BLaER1 treated with 17β-estradiol and CSF1 and Interleukin-3, amounts not matched to agents 10 nM and 100 nM (cell line): ENCODE measurements at regions not wholly inside any gene's neighbourhood (a gene's known extent, or its start where the extent isn't known, plus 50 kb on each side); places are given as distances from the start of the nearest gene placed in this dataset.

ENCODE experiments used
- H3K27ac ChIP-seq, 11 experiments: shearing (Covaris generic); formaldehyde crosslinking; 2 replicates each; pipeline ENCODE4 v1.8.1; 2022
- H3K27me3 ChIP-seq, 11 experiments: shearing (Covaris generic); formaldehyde crosslinking; 2 replicates each; pipeline ENCODE4 v1.8.1; 2022
- H3K36me3 ChIP-seq, 11 experiments: shearing (Covaris generic); formaldehyde crosslinking; 2 replicates each; pipeline ENCODE4 v1.8.1; 2022
- H3K4me1 ChIP-seq, 10 experiments: shearing (Covaris generic); formaldehyde crosslinking; 2 replicates each; pipeline ENCODE4 v1.8.1; 2022
- H3K4me2 ChIP-seq, 11 experiments: shearing (Covaris generic); formaldehyde crosslinking; 2 replicates each; pipeline ENCODE4 v1.8.1; 2022
- H3K4me3 ChIP-seq, 10 experiments: shearing (Covaris generic); formaldehyde crosslinking; 2 replicates each; pipeline ENCODE4 v1.8.1; 2022
- H3K9ac ChIP-seq, 11 experiments: shearing (Covaris generic); formaldehyde crosslinking; 2 replicates each; pipeline ENCODE4 v1.8.1; 2022
- H3K9me3 ChIP-seq, 11 experiments: shearing (Covaris generic); formaldehyde crosslinking; replicated peaks in 1 of 11; 2 replicates each; pipeline ENCODE4 v1.8.1; 2022
- H4K20me1 ChIP-seq, 11 experiments: shearing (Covaris generic); formaldehyde crosslinking; 2 replicates each; pipeline ENCODE4 v1.8.1; 2022
- Cebpa-rat ChIP-seq, 11 experiments: shearing (Covaris generic); IDR thresholded peaks; 2 replicates each; pipeline ENCODE4 v1.8.1; 2022

DNA sequence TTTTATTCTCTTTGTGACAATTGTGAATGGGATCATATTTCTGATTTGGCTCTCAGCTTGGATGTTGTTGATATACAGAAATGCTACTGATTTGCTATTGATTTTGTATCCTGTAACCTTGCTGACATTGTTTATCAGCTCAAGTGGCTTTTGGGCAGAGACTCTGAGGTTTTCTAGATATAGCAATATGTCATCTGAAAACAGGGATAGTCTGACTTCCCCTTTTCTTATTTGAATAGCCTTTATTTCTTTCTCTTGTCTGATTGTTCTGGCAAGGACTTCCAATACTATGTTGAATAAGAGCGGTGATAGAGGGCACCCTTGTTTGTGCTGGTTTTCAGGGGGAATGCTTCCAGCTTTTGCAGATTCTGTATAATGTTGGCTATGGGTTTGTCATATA is 150.8 kb downstream of the FASLG start:
- H3K27ac ChIP-seq: no peak overlapping the region
- H3K9ac ChIP-seq: no peak overlapping the region
- H4K20me1 ChIP-seq: no peaks in the 10 kb centered on the region
- H3K36me3 ChIP-seq: peaks cover 0 to 8% (median 0%) of the 10 kb centered on the region in 11 experiments; a peak in 1 of 22 replicates
- no peaks in the 10 kb centered on the region for H3K27me3 ChIP-seq
- TF ChIP-seq Cebpa-rat (IDR thresholded peaks at IDR 0.05): no peak
- peak overlapping the region in 2 of 11 experiments; percentile 43 to 44; a peak in 3 of 22 replicates for H3K4me2 ChIP-seq
- H3K4me1 ChIP-seq: peaks cover 0 to 20% (median 0%) of the 10 kb centered on the region in 10 experiments; a peak in 5 of 20 replicates
- H3K4me3 ChIP-seq: no peak overlapping the region
- H3K9me3 ChIP-seq: peaks cover 15 to 22% (median 17%) of the 10 kb centered on the region in 11 experiments

DNA sequence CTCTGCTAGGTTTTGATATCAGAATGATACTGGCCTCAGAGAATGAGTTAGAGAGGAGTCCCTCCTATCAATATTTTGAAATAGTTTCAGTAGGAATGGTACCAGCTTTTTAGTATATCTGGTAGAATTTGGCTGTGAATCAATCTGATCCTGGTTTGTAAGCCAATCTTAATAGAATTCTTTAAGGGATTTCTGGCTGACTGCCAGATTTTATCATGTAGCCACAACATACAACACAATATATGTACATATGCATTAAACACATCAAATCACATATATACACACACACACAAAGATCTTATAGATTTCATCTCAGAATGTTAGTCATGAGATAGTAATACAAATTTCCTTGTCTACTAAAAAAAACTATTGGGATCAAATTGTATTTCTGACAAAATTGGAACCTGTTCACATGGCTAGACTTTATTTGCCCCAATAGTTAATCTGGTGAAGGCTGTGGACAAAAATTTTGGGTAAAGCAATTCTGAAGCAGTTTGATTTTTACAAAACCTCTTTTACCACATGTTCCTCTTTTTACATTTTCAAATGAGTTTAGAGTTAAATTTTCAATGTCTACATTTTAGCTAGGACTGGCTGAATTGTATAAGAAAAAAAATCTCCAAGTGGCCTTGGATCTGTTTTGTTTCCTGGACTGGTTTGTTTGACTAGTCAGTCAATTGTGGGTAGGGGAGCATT is 151.7 kb downstream of the FASLG start:
- peak overlapping the region in 2 of 11 experiments; percentile 43 to 53; a peak in 3 of 22 replicates for H3K4me2 ChIP-seq
- peaks cover 0 to 8% (median 0%) of the 10 kb centered on the region in 11 experiments; a peak in 1 of 22 replicates for H3K36me3 ChIP-seq
- H3K9ac ChIP-seq: no peak overlapping the region
- H3K4me3 ChIP-seq: no peak overlapping the region
- no peaks in the 10 kb centered on the region for H3K27me3 ChIP-seq
- no peaks in the 10 kb centered on the region for H4K20me1 ChIP-seq
- peaks cover 22 to 30% (median 25%) of the 10 kb centered on the region in 11 experiments for H3K9me3 ChIP-seq
- no peak for TF ChIP-seq Cebpa-rat (IDR thresholded peaks at IDR 0.05)
- peaks cover 0 to 20% (median 0%) of the 10 kb centered on the region in 10 experiments; a peak in 5 of 20 replicates for H3K4me1 ChIP-seq
- H3K27ac ChIP-seq: no peak overlapping the region

DNA sequence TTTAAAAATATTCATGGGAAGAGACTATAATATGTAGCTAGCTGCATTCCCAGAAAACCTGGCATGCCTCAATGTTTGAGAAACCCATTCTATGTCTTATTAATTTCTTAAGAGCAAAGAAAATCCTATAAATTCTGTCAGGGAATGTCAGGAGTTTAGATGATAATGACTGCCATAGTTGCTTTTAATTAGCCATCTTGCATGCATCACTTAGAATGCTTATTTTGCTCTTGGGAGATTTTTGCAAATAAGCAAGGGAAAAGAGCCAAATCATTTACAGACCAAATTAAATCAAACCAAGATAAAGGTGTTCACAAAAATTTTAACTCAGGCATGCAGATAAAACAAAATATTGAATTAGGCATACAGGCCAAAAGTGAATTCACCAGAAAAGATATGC is 152.8 kb downstream of the FASLG start:
- Histone ChIP-seq H3K27me3 (no peaks in the 10 kb centered on the region), H3K36me3 (peaks cover 0 to 8% (median 0%) of the 10 kb centered on the region in 11 experiments; a peak in 1 of 22 replicates), H3K4me3 (no peak overlapping the region), H3K9ac (no peak overlapping the region), H3K27ac (no peak overlapping the region), H3K4me2 (no peak overlapping the region), H4K20me1 (no peaks in the 10 kb centered on the region), H3K9me3 (peaks cover 22 to 30% (median 25%) of the 10 kb centered on the region in 11 experiments), H3K4me1 (peaks cover 0 to 20% (median 0%) of the 10 kb centered on the region in 10 experiments; a peak in 5 of 20 replicates)
- no peak for TF ChIP-seq Cebpa-rat (IDR thresholded peaks at IDR 0.05)

DNA sequence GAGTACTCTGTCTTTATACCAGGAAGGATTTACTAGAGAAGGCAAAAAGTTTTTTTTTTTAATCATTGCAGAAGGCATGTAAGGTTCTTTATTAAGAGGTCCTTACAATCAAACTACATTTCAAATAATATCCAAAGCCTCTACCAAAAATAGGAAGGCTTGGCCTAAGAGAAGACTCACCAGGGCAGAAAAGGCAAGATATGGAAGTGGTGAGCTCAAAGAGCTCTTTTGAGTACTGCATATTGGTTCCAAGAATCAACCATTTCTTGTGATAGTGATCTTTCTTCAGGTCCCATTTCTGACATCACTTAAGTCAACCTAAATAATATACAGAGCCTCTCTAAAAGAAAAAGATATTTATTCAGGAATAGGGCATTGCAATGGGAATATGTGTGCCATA is 153.2 kb downstream of the FASLG start:
- no peak overlapping the region for H3K27ac ChIP-seq
- H3K36me3 ChIP-seq: peaks cover 0 to 8% (median 0%) of the 10 kb centered on the region in 11 experiments; a peak in 1 of 22 replicates
- no peak overlapping the region for H3K4me3 ChIP-seq
- peaks cover 22 to 30% (median 25%) of the 10 kb centered on the region in 11 experiments for H3K9me3 ChIP-seq
- no peaks in the 10 kb centered on the region for H4K20me1 ChIP-seq
- H3K4me2 ChIP-seq: no peak overlapping the region
- no peaks in the 10 kb centered on the region for H3K27me3 ChIP-seq
- no peak overlapping the region for H3K9ac ChIP-seq
- H3K4me1 ChIP-seq: peaks cover 0 to 20% (median 0%) of the 10 kb centered on the region in 10 experiments; a peak in 5 of 20 replicates
- no peak for TF ChIP-seq Cebpa-rat (IDR thresholded peaks at IDR 0.05)

DNA sequence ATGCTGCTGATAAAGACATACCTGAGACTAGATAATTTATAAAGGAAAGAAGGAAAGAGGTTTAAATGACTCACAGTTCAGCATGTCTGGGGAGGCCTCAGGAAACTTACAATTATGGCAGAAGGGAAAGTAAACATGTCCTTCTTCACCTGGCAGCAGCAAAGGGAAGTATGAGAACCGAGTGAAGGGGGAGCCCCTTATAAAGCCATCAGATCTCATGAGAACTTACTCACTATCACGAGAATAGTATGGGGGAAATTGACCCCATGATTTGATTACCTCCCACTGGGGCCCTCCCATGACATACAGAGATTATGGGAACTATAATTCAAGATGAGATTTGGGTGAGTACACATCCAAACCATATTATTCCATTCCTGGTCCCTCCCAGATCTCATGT is 154.4 kb downstream of the FASLG start:
- Histone ChIP-seq H3K27ac (no peak overlapping the region), H3K36me3 (peaks cover 0 to 8% (median 0%) of the 10 kb centered on the region in 11 experiments; a peak in 1 of 22 replicates), H3K4me1 (peaks cover 8 to 30% (median 11%) of the 10 kb centered on the region in 10 experiments), H4K20me1 (no peaks in the 10 kb centered on the region), H3K4me3 (no peak overlapping the region), H3K4me2 (no peak overlapping the region), H3K9ac (no peak overlapping the region), H3K27me3 (no peaks in the 10 kb centered on the region), H3K9me3 (peaks cover 18 to 24% (median 20%) of the 10 kb centered on the region in 11 experiments)
- TF ChIP-seq Cebpa-rat (IDR thresholded peaks at IDR 0.05): no peak

DNA sequence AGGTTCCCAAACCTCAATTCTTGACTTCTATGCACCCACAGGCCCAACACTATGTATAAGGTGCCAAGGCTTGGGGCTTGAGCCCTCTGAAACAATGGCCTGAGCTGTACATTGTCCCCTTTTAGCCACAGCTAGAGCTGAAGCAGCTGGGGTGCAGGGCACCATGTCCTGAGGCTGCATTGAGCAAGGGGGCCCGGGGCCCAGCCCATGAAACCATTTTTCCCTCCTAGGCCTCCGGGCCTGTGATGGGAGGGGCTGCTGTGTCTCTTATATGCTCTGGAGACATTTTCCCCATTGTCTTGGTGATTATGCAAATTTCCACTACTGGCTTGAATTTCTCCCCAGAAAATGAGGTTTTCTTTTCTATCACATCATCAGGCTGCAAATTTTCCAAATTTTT is 155.5 kb downstream of the FASLG start:
- H4K20me1 ChIP-seq: no peaks in the 10 kb centered on the region
- H3K9me3 ChIP-seq: peaks cover 18 to 23% (median 20%) of the 10 kb centered on the region in 11 experiments
- H3K27me3 ChIP-seq: no peaks in the 10 kb centered on the region
- peaks cover 19 to 40% (median 21%) of the 10 kb centered on the region in 10 experiments for H3K4me1 ChIP-seq
- H3K4me2 ChIP-seq: no peak overlapping the region
- H3K4me3 ChIP-seq: no peak overlapping the region
- H3K9ac ChIP-seq: no peak overlapping the region
- no peak overlapping the region for H3K27ac ChIP-seq
- H3K36me3 ChIP-seq: peaks cover 0 to 8% (median 0%) of the 10 kb centered on the region in 11 experiments; a peak in 1 of 22 replicates
- TF ChIP-seq Cebpa-rat (IDR thresholded peaks at IDR 0.05): no peak

DNA sequence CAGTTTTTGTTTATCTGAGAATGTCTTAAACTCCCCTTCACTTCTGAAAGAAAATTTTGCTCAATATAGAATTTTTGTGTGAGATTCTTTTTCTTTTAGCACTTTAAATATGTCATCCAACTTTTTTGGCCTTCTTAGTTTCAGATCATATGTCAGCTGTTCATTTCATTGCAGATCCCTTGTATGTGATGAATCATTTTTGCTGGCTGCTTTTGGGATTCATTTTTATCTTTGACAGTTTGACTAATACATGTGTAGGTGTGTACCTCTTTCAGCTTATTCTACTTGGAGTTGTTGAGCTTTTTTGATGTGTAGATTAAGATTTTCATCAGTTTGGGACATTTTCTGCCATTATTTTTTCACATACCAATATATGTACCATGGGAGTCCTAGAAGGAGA is 156.8 kb downstream of the FASLG start:
- no peak overlapping the region for H3K9ac ChIP-seq
- H3K4me2 ChIP-seq: no peak overlapping the region
- no peak overlapping the region for H3K27ac ChIP-seq
- no peak for TF ChIP-seq Cebpa-rat (IDR thresholded peaks at IDR 0.05)
- H4K20me1 ChIP-seq: no peaks in the 10 kb centered on the region
- peaks cover 0 to 8% (median 0%) of the 10 kb centered on the region in 11 experiments; a peak in 1 of 22 replicates for H3K36me3 ChIP-seq
- peaks cover 31 to 40% (median 32%) of the 10 kb centered on the region in 10 experiments for H3K4me1 ChIP-seq
- no peaks in the 10 kb centered on the region for H3K27me3 ChIP-seq
- no peak overlapping the region for H3K4me3 ChIP-seq
- H3K9me3 ChIP-seq: peaks cover 18 to 23% (median 20%) of the 10 kb centered on the region in 11 experiments

DNA sequence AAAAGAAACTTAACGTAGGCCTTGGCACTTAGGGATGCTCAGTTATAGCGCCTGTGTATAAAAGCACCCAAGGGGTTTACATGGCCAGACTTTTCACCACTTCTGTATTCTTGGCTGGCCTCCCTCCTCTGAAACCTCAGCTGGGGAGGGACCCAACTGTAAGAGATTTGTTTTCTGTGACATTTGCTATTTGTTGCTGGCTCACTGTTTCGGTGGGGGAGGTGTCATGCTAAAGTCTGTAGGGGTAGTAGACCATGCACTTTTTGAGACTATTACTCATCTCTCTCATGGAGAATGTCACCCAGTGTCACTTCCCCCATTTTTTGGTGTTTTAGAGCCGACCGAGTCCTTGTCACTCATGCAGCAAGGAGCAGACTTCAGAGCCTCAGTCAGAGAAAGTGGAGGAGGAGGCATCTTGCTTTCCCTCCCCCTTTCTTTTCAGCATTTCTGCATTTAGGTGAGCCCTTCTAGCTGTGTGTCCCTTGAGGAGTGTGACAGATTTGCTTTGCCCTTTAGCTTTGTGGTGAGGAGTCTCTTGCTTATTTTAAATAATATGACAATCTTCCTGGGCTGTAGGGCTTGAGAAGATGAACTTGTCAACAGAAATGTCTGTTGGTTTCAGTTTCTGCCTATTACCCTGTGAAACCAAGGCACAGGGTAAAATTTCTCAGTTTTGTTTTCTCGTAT is 160.1 kb downstream of the FASLG start:
- Histone ChIP-seq H3K27ac (peak overlapping the region in 10 of 11 experiments; percentile 64 to 86 (median 78); a peak in 21 of 22 replicates), H3K9ac (peak overlapping the region; percentile 20 to 70 (median 59); a peak in 21 of 22 replicates), H3K4me1 (peaks cover 38 to 62% (median 48%) of the 10 kb centered on the region in 10 experiments), H3K4me3 (peak overlapping the region in 8 of 10 experiments; percentile 3 to 35 (median 22); a peak in 10 of 20 replicates), H3K9me3 (peaks cover 13 to 18% (median 14%) of the 10 kb centered on the region in 11 experiments), H3K36me3 (peaks cover 0 to 7% (median 0%) of the 10 kb centered on the region in 11 experiments; a peak in 1 of 22 replicates), H3K27me3 (no peaks in the 10 kb centered on the region), H4K20me1 (no peaks in the 10 kb centered on the region), H3K4me2 (peak overlapping the region; percentile 63 to 88 (median 79))
- TF ChIP-seq Cebpa-rat (IDR thresholded peaks at IDR 0.05): no peak
